GM19043 (cell line): ENCODE measurements at regions not wholly inside any gene's neighbourhood (a gene's known extent, or its start where the extent isn't known, plus 50 kb on each side); places are given as distances from the start of the nearest gene placed in this dataset.
"Not testable (repeated sequence)": the region's sequence is repeated elsewhere in the genome, so short reads cannot be mapped to it uniquely, and the experiment has no call there.

Experiments
- ATAC-seq: cut with Tn5 transposase; IDR thresholded peaks from one replicate; pipeline ENCODE4 v1.9.1; 2021; ENCODE audit warnings: low read depth; ENCODE audit not compliant: unreplicated experiment

DNA sequence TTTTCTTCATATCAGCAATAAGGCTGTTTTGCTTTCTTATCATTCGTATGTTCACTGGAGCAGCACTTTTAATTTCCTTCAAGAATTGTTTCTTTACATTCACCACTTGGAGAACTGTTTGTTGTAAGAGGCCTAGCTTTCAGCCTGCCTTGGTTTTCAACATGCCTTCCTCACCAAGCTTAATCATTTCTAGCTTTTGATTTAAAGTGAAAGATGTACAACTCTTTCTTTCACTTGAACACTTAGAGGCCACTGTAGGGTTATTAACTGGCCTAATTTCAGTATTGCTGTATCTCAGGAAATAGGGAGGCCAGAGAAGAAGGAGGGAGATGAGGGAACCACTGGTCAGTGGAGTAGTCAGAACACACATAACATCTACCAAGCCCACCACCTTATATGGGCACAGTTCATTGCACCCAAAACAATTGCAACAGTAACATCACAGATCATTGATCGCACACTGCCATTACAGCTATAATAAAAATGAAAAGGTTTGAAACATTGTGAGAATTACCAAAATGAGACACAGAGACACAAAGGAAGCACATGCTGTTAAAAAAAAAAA is 181.4 kb upstream of the TUBA3C start:
- ATAC-seq: no peak

DNA sequence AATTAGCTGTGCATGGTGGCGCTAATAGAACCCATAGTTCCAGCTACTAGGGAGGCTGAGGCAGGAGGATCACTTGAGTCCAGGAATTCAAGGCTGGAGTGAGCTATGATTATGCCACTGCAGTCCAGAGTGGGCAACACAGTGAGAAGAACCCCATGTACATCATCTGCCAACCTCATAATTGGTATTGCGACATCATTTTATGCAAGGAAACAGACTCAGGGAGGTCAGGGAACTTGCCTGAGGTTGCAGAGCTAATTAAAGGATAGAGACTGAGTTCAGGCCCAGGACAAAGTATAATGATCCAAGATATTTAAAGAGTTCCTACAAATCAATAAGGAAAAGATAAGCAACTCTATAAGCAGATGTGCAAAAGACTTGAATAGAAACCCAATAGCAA is 178.1 kb upstream of the TUBA3C start:
- not testable (repeated sequence) for ATAC-seq

DNA sequence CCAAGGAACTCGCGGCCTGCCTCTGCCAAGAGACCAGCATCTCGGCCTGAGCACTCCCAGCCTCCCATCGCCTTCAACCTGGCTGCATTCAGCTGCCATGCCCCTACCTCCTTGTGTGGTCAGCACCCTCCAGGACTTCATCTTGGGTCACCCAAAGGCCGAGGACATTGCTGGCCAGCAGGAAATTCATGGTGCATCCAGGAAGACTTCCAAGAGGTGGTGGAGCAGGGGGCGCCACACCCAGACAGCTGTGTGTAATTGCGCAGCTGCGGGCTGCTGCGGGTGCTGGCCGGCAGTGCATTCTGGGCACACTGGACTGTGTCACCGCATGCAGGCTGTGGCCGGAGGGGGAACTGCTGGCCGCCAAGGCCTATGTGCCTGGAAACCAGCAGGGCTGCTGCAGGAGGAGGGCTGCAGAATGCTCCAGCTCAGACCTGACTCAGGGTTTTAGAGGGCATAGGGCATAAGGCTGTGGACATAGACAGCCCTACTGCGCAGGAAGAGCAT is 164.3 kb upstream of the TUBA3C start:
- no peak for ATAC-seq

DNA sequence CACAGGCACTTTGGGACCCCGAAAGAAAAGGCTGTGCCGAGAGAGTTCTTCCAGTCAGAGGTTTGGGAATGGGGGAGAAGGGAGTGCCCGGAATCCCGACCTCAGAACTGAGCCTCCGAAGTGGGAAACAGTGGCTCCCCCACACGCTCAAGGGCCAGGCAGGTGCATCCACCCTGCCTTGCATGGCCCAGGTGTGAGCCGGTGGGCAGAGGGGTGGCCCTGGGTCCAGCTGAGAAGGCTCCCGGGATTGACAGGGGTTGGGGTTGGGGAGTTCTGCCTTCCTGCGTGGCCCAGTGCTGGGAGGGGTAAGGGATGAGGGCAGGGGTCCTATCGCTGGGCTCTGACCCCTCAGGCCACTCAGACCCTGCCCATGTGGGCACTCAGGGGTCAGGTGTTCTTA is 163.5 kb upstream of the TUBA3C start:
- ATAC-seq: peak; percentile 19

DNA sequence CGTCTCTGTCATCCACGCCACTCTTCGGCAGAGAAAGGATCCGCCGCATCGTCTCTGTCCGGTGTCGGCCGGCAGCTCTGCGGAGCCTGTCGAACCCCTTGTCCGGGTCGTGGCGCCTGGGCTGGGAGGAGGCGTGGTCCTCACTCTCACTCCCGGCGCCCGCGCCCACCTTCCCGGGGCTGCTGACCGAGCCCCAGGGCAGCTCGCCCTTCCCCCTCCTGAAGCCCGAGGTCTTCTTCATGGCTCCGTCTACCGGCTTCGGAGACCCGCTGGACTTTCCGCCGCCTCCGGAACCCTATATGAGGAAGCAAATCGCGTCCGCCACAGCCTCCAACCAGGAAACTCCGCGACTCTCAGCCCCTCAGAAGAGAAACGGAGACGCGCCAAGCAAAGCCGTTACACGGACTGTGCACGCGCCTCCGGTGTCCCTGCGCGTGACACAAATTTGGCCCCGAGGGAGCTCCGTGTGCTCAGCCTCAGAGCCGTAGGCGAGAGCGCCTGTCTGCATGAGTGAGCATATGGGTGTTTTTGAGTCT is 163.0 kb upstream of the TUBA3C start:
- peak; percentile 70 for ATAC-seq

DNA sequence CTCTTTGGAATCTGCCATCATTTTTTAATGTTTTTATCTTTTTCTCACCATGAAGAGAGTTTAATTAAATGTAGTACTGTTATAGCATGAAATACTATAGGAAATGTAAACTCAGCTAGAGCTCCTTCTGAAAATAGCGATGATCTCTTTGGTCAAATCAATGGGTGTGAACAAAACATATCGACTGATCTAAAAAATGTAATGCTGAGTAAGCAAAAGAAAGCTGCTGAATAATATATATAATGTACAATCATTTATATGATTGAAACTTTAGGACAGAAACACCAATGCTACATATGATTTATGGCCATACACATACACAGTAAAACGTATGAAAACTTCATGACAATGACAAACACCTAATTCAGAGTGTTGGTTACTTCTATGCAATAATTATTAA is 150.8 kb upstream of the TUBA3C start:
- no peak for ATAC-seq

DNA sequence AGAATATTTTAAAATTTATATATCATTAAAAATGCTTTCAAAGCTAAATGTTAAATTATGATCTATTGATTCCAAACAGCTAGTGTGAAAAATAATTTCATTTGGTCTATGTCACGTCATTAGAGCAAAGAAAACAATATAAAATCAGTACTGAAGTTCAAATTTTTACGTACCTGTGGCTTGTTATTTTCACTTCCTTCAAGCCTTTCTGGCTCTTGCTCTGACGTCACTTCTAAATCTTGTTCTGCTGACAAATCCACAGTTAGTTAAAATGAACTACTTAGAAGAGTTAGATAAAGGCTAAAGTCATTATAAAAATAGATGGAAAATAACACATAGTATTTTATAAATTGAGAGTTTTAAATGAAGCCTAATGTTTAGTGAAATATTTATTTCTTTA is 147.7 kb upstream of the TUBA3C start:
- no peak for ATAC-seq

DNA sequence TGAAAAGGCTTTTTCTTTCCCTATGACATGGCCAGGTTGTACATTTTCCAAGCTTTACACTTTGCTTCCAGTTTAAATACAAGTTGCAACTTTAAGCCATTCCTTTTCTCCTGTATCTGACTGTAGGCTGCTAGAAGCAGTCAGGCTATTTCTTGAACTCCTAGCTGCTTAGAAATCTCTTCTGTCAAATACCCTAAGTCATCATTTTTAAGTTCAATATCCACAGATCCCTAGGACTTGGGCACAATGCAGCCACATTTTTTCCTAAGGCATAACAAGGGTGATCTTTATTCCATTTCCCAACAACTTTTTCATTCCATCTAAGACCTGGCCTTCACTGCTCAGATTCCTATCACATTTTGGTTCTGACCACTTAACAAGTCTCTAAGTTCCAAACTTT is 142.7 kb upstream of the TUBA3C start:
- ATAC-seq: no peak

DNA sequence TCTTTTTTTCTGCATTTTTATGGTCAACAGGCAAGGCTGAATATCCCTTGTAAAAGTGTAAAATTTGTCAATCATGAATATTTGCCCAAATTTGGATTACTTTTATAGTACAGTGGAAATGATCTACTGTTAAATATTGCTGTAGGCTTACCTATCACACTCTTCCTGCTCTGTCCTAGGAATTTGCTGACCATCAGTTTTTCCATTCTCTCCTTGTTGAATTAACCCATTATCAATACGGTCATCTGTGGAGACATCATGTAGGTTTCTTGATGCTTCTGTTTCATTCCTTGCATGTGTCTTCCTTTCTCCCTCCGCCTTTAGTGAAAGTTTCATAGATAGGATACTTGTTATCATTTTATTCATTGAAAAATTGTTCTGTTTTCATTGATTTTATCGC is 139.6 kb upstream of the TUBA3C start:
- no peak for ATAC-seq

DNA sequence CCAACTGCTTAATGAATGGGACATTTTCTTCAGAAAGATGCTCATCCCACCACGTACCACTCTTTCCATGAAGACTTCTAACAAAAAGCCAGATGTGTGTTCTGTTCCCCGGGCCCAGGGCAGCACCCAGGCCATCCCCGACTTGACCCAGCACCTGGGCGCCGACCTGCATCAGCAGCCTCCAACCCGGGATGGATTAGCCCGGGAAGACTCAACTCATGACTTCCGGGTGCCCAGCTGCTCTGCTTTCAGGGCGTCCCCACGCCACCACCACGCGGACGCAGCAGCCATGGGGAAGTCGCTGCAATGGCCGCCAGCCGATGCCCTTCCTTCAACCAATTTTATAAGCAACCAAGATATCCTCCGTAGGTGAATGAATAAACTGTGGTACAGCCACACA is 123.8 kb upstream of the TUBA3C start:
- ATAC-seq: no peak

DNA sequence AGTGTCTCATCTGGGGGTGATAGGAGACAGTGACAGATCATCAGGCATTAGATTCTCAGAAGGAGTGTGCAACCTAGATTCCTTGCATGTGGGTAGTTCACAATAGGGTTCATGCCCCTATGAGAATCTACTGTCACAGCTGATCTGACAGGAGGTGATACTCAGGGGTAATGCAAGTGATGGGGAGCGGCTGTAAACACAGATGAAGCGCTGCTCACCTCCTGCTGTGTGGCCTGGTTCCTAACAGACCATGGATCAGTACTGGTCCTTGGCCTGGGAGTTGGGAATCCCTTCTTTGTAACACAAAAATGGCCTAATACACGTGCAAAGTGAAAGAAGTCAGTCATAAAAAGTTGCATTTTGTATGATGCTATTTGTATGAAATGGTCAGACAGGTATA is 107.6 kb upstream of the TUBA3C start:
- ATAC-seq: no peak

DNA sequence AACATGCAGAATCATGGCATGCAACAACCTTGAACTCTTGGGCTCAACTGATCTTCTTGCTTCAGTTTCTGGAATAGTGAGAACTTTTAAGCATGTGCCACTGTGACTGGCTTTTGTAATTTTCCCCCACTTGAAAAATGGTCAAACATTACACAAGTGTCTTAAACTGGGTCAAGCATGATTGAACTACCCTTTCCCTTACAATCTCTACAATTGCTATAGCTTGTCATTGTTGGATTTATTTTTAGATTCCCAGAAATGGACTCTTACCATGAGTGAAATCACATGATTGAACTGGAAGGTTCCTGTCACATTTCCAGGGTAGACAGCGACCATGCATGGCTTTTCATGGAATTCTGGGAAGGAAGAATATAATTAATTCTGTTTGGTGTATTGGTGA is 102.2 kb upstream of the TUBA3C start:
- ATAC-seq: no peak

DNA sequence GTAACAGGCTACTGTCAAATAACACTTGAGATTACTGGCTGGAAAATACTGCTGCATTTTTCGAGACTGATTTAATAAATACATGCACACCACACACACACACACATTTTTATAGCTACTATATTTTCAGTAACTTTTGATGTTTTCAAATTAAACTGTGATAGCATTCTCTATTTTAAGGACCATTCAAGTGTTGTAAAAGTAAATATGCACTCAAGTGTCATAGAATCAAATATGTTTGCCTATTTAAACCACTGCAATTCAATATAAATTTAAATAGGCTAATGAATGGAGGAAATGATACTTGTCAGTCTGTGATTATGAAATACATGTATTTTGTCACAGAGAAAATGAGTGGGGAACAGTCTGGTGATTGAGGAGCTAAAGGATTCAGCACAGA is 86.7 kb upstream of the TUBA3C start:
- ATAC-seq: no peak

DNA sequence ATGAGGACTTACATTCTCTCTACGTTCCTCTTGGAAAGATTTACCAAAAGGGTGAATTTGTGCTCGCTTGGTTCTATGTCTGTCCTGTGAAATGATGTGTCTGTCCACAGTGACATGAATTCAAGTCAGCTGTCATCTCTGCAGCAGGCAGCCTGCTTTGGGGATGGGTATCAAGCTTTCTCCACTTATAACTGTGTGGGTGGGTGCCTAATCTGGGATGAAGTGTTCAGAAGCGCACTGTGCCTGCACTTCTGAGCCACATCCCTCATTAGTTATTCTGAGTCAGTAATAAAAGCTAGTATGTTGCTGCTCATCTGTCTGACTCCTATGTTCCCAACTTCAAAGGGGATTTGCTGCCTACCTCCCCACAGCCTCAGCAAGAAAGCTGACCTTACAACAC is 86.1 kb upstream of the TUBA3C start:
- no peak for ATAC-seq

DNA sequence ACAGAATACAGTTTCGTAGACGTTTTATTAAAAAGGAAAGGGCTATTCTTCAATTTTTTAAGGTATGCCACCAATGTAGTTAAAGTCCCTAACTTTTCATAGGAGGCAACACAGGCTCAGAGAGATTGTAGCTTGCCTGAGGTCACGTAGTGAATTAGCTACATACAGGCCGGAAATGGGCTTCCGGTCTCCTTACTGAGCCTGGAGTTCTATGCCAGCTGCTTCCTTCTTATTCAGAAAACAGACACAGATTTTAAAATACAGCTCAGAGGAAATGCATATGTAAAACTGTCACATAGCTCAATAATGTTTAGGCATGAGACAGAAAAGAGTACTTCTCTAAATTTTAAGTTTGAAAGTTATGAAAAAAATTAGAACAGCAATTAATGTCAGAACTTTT is 85.4 kb upstream of the TUBA3C start:
- ATAC-seq: no peak

DNA sequence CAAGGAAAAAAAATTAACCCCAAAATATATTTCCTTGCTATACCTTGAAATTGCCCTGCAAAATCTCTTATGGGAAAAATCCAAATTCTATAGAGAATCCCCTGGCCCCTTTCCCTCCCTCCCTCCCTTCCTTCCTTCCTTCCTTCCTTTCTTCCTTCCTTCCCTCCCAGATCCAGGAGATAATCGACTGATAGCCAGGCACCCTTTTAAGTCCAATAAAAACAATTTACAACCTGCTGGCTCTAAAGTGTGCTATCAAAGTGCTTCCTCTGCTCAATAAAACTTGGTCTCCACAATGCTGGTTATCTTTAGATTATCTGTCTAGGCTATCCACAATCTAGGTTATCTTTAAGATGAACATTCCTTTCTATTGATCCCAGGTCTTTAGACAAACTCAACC is 83.1 kb upstream of the TUBA3C start:
- no peak for ATAC-seq

DNA sequence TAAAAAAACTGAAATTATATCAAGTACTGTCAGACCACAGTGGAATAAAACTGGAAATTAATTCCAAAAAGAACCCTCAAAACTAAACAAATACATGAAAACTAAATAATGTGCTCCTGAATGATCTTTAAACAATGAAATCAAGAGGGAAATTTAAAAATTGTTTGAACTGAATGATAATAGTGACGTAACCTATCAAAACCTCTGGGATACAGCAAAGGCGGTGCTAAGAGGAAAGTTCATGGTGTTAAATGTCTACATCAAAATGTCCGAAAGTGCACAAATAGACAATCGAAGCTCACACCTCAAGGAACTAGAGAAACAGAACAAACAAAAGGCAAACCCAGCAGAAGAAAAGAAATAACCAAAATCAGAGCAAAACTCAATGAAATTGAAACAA is 70.8 kb upstream of the TUBA3C start:
- no peak for ATAC-seq

DNA sequence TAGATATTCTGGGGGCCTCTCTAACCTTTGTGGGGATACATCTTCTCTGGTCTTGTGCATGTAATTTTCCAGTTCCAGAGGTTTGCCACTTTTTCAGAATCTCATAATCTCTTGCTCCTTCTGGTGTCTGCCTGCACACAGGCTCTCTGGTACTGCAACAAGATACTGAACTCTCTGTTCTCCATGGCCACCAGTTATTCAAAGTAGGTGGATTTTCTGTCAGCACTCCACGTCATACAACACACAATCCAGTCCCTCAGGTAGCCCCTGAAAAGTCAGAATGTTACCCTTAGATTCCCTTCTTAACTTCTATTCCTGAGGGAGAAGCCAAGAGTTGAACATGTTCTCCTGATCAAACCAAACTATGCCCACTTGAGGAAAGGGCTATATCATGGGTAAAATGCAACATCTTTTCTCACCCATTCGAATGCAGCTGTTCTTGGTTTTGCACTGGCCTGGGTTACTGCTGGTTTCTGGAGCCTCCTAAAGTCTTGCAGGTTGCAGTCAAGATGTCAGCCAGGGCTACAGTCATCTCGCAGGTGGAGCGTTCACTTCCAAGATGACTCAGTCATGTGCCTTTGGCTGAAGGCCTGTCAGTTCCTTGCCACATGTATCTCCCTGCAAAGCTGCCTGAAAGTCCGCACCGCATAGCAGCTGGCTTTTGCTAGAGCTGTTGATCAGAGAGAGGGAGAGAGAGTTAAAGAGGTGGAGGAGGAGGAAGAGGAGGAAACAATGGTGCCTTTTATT is 57.7 kb upstream of the TUBA3C start:
- ATAC-seq: no peak
